ENCODE measurements at regions not wholly inside any gene's neighbourhood (a gene's known extent, or its start where the extent isn't known, plus 50 kb on each side); places are given as distances from the start of the nearest gene placed in this dataset.

DNA sequence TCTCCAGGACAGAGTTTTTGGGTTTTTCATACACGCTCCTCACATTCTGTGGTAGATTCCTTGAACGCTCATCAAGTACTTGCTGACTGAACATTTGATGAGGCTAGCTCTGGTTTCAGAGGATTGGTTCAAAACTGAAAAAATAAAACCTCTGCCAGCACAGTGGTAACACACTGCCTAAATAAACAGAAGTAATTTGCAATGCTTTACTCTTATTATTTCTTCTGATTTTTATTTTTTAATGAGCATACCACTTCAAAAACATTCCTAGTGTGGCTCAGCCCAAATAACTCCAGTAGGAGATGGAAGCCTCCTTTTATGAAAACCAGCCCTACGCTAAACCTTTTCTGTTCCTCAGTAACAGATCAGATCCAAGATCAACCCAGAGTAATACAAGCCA lies 72.0 kb upstream of the INTU start:
- intact Hi-C loops (cut with DNase I) = no loop called here
- H3K4me3 ChIP-seq = no peak overlapping the region
- 83 to 95% (median 93%) methylated on average over 3 of the region's 3 CpGs for WGBS, 4 donors
- no peak for TF ChIP-seq POLR2A (IDR thresholded peaks at IDR 0.05)
- TF ChIP-seq, protein P1, sequence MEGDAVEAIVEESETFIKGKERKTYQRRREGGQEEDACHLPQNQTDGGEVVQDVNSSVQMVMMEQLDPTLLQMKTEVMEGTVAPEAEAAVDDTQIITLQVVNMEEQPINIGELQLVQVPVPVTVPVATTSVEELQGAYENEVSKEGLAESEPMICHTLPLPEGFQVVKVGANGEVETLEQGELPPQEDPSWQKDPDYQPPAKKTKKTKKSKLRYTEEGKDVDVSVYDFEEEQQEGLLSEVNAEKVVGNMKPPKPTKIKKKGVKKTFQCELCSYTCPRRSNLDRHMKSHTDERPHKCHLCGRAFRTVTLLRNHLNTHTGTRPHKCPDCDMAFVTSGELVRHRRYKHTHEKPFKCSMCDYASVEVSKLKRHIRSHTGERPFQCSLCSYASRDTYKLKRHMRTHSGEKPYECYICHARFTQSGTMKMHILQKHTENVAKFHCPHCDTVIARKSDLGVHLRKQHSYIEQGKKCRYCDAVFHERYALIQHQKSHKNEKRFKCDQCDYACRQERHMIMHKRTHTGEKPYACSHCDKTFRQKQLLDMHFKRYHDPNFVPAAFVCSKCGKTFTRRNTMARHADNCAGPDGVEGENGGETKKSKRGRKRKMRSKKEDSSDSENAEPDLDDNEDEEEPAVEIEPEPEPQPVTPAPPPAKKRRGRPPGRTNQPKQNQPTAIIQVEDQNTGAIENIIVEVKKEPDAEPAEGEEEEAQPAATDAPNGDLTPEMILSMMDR (IDR thresholded peaks at IDR 0.05) = no peak
- no peaks in the 10 kb centered on the region for H3K4me1 ChIP-seq (replicated peaks in 1 of 2)
- H3K27me3 ChIP-seq = no peaks in the 10 kb centered on the region
- H3K36me3 ChIP-seq (replicated peaks in 1 of 2) = no peaks in the 10 kb centered on the region
- H3K27ac ChIP-seq = no peak overlapping the region
- H3K9me3 ChIP-seq (replicated peaks in 1 of 3) = no peaks in the 10 kb centered on the region
- DNase-seq = no peak

DNA sequence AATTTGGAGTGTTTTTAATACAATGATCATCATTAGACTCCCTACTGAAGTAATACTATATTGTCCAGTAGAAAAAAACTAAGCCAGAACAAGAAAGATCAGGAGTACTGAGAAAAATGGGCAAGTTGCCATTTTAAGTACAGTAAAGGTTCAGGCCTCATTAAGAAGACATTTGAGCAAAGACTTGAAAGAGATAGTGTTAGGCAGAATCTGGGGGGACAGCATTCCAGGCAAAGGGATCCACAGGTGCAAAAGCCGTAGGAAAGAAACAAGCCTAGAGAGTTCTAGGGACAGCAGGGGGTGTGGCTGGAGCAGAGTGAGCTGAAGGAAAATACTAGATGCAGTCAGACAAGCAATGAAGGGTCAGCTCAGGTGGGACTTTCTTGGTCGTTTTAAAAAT lies 58.1 kb upstream of the INTU start:
- Histone ChIP-seq H3K27ac (no peak overlapping the region), H3K4me1 (replicated peaks in 1 of 2) (no peaks in the 10 kb centered on the region), H3K4me3 (no peak overlapping the region), H3K36me3 (replicated peaks in 1 of 2) (no peaks in the 10 kb centered on the region), H3K9me3 (replicated peaks in 1 of 3) (no peaks in the 10 kb centered on the region), H3K27me3 (no peaks in the 10 kb centered on the region)
- no peak for DNase-seq
- WGBS, 4 donors = 57 to 74% (median 70%) methylated on average over 2 of the region's 2 CpGs
- intact Hi-C loops (cut with DNase I) = no loop called here
- TF ChIP-seq, protein P1 (IDR thresholded peaks at IDR 0.05) = no peak
- no peak for TF ChIP-seq POLR2A (IDR thresholded peaks at IDR 0.05)

DNA sequence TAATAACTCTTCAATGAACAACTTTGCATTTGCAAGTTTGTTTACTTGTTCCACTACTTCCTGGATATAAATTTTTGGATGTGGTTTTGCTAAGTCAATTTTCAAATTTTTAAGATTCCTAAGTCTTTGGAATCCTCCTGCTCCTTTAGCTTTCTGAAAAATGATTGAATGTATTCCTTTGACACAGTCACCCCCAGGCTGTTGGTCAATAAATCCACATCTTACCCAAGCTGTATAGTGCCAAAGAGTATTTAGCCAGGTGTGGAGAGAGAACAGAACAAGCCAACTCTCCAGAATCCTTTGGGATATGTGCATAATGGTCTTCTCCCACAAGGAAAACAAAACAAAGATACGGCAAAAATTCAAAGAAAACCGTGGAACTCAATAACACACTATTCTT lies 56.9 kb upstream of the INTU start:
- TF ChIP-seq, protein P1 (IDR thresholded peaks at IDR 0.05) = no peak
- no peak for TF ChIP-seq POLR2A (IDR thresholded peaks at IDR 0.05)
- 61 to 67% (median 66%) methylated on average over 2 of the region's 2 CpGs for WGBS, 4 donors
- intact Hi-C loops (cut with DNase I) = no loop called here
- Histone ChIP-seq H3K36me3 (replicated peaks in 1 of 2) (no peaks in the 10 kb centered on the region), H3K27ac (no peak overlapping the region), H3K9me3 (replicated peaks in 1 of 3) (no peaks in the 10 kb centered on the region), H3K27me3 (no peaks in the 10 kb centered on the region), H3K4me1 (replicated peaks in 1 of 2) (no peaks in the 10 kb centered on the region), H3K4me3 (no peak overlapping the region)
- DNase-seq = no peak

DNA sequence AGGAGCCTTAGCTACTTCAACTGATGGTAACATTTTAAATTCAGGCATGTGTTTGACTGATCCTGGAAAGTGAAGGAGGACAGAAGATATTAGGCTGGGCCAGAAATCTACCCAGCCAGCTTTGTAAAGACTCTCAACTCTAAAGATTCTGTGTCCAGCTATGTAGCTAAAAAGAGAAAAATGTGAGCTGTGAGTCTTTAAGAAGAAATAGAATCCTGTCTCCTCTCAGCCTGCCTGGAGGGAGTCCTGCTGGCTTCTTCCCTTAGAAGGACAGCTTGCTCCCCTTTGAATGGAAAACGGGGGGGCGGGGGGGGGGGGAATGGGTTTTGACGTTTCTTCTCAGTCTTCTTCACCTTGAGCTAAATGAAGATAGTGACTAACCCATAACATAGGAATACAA lies 54.3 kb upstream of the INTU start:
- Histone ChIP-seq H3K27me3 (no peaks in the 10 kb centered on the region), H3K27ac (no peak overlapping the region), H3K36me3 (replicated peaks in 1 of 2) (no peaks in the 10 kb centered on the region), H3K9me3 (replicated peaks in 1 of 3) (no peaks in the 10 kb centered on the region), H3K4me3 (no peak overlapping the region), H3K4me1 (replicated peaks in 1 of 2) (no peaks in the 10 kb centered on the region)
- DNase-seq = no peak
- intact Hi-C loops (cut with DNase I) = no loop called here
- TF ChIP-seq, protein P1 (IDR thresholded peaks at IDR 0.05) = no peak
- no peak for TF ChIP-seq POLR2A (IDR thresholded peaks at IDR 0.05)
- WGBS, 4 donors = 47 to 58% (median 54%) methylated on average over 3 of the region's 3 CpGs
